ENCODE measurements at regions not wholly inside any gene's neighbourhood (a gene's known extent, or its start where the extent isn't known, plus 50 kb on each side); places are given as distances from the start of the nearest gene placed in this dataset.

DNA sequence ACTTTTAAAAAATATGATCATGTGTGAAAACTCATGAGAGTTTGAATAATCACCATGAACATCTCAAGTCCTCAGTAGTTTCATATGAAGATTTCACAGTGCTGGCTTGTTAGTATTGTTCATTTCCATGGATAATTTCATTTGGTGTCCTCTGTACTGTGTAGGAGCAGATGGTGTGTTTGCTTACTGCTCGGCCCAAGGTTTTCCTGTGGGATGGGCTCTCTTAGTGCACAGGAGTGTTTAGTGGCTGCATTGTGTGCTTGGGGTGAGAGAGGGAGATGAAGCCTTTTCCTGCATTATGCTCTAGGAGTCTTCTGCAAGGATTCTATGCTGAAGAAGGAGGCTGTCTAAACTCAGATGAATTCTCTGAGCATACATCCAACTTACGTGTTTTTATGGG is 270.6 kb downstream of the SOCS6 start:
- Histone ChIP-seq H3K4me2 (replicated peaks; ENCODE audit: extremely low read depth, low read length, poor library complexity, severe bottlenecking) (no peak overlapping the region), H4K20me1 (ENCODE audit: insufficient read depth, low read length) (no peaks in the 10 kb centered on the region), H3K27ac (ENCODE audit: low read depth in 1 of 2, low read length in 2 of 2) (no peak overlapping the region), H3K9ac (ENCODE audit: insufficient read depth, low read length, poor library complexity, severe bottlenecking) (no peak overlapping the region), H3K4me1 (ENCODE audit: control insufficient read depth in 1 of 2, insufficient read depth in 2 of 2, low read length in 2 of 2) (no peaks in the 10 kb centered on the region), H3K9me3 (replicated peaks in 1 of 2; ENCODE audit: control insufficient read depth in 1 of 2, insufficient read depth in 1 of 2, low read length in 2 of 2) (no peaks in the 10 kb centered on the region), H3K79me2 (ENCODE audit: insufficient read depth, low read length) (no peaks in the 10 kb centered on the region), H3K36me3 (replicated peaks in 1 of 2; ENCODE audit: control insufficient read depth in 1 of 2, insufficient read depth in 2 of 2, low read length in 2 of 2) (no peaks in the 10 kb centered on the region), H3K27me3 (ENCODE audit: control insufficient read depth in 2 of 2, insufficient read depth in 2 of 2, low read length in 2 of 2) (no peaks in the 10 kb centered on the region), H3K4me3 (replicated peaks in 1 of 3; ENCODE audit: low read depth in 2 of 3, low read length in 3 of 3) (no peak overlapping the region), H2AFZ (ENCODE audit: insufficient read depth, low read depth, low read length, poor library complexity, severe bottlenecking) (no peak overlapping the region)
- intact Hi-C loops (cut with micrococcal nuclease) = no loop called here
- Mint-ChIP-seq H3K4me3 (no peak overlapping the region), H3K4me1 (peaks cover 3% of the 10 kb centered on the region), H3K27me3 (ENCODE audit: low read depth in 3 of 3) (peaks cover 0 to 2% (median 1%) of the 10 kb centered on the region in 3 donors), H3K36me3 (no peaks in the 10 kb centered on the region), H3K27ac (no peak overlapping the region), H3K9me3 (peaks cover 0 to 6% (median 2%) of the 10 kb centered on the region in 7 donors)
- DNase-seq = no peak
- TF ChIP-seq, protein P1, sequence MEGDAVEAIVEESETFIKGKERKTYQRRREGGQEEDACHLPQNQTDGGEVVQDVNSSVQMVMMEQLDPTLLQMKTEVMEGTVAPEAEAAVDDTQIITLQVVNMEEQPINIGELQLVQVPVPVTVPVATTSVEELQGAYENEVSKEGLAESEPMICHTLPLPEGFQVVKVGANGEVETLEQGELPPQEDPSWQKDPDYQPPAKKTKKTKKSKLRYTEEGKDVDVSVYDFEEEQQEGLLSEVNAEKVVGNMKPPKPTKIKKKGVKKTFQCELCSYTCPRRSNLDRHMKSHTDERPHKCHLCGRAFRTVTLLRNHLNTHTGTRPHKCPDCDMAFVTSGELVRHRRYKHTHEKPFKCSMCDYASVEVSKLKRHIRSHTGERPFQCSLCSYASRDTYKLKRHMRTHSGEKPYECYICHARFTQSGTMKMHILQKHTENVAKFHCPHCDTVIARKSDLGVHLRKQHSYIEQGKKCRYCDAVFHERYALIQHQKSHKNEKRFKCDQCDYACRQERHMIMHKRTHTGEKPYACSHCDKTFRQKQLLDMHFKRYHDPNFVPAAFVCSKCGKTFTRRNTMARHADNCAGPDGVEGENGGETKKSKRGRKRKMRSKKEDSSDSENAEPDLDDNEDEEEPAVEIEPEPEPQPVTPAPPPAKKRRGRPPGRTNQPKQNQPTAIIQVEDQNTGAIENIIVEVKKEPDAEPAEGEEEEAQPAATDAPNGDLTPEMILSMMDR (IDR thresholded peaks at IDR 0.05) = no peak
- 100% methylated on average over 1 of the region's 2 CpGs for WGBS (ENCODE audit: insufficient coverage)

DNA sequence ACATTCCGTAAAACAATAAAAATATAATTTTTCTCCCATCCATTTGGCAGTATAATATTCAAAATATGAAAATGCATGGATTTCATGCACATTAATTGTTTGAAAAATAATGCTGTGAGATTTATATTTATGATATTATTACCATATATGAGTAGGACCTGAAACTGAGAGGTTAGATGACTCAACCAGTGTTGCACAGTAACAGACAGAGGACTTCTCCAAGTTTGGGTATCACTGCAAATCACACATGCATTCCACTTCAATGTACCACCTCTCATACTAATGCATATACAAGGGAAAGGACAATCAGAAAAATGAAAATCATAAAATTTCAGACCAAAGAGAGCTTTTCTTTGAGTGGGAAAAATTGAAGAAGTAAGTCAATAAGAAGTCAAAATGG is 269.5 kb downstream of the SOCS6 start:
- no CpG with 5 or more reads among the region's 1 CpG for WGBS (ENCODE audit: insufficient coverage)
- Histone ChIP-seq H3K79me2 (ENCODE audit: insufficient read depth, low read length) (no peaks in the 10 kb centered on the region), H3K27ac (ENCODE audit: low read depth in 1 of 2, low read length in 2 of 2) (no peak overlapping the region), H3K27me3 (ENCODE audit: control insufficient read depth in 2 of 2, insufficient read depth in 2 of 2, low read length in 2 of 2) (no peaks in the 10 kb centered on the region), H3K9me3 (replicated peaks in 1 of 2; ENCODE audit: control insufficient read depth in 1 of 2, insufficient read depth in 1 of 2, low read length in 2 of 2) (no peaks in the 10 kb centered on the region), H3K4me2 (replicated peaks; ENCODE audit: extremely low read depth, low read length, poor library complexity, severe bottlenecking) (no peak overlapping the region), H3K9ac (ENCODE audit: insufficient read depth, low read length, poor library complexity, severe bottlenecking) (no peak overlapping the region), H2AFZ (ENCODE audit: insufficient read depth, low read depth, low read length, poor library complexity, severe bottlenecking) (no peak overlapping the region), H3K4me1 (ENCODE audit: control insufficient read depth in 1 of 2, insufficient read depth in 2 of 2, low read length in 2 of 2) (no peaks in the 10 kb centered on the region), H3K36me3 (replicated peaks in 1 of 2; ENCODE audit: control insufficient read depth in 1 of 2, insufficient read depth in 2 of 2, low read length in 2 of 2) (no peaks in the 10 kb centered on the region), H4K20me1 (ENCODE audit: insufficient read depth, low read length) (no peaks in the 10 kb centered on the region), H3K4me3 (replicated peaks in 1 of 3; ENCODE audit: low read depth in 2 of 3, low read length in 3 of 3) (no peak overlapping the region)
- no peak for DNase-seq
- H3K27me3 Mint-ChIP-seq (ENCODE audit: low read depth in 3 of 3) = peaks cover 1 to 3% (median 2%) of the 10 kb centered on the region in 3 donors
- H3K36me3 Mint-ChIP-seq = no peaks in the 10 kb centered on the region
- H3K4me1 Mint-ChIP-seq = peaks cover 3% of the 10 kb centered on the region
- TF ChIP-seq, protein P1 (IDR thresholded peaks at IDR 0.05) = no peak
- H3K4me3 Mint-ChIP-seq = no peak overlapping the region
- intact Hi-C loops (cut with micrococcal nuclease) = no loop called here
- no peak overlapping the region for H3K27ac Mint-ChIP-seq
- peaks cover 0 to 6% (median 2%) of the 10 kb centered on the region in 7 donors for H3K9me3 Mint-ChIP-seq

Measured in CD14-positive monocyte (primary cell).